Esophagus squamous epithelium (tissue), 4 donors: ENCODE measurements at regions not wholly inside any gene's neighbourhood (a gene's known extent, or its start where the extent isn't known, plus 50 kb on each side); places are given as distances from the start of the nearest gene placed in this dataset.

Experiments
- POLR2A ChIP-seq, 4 donors: fragments of 450-650 bp; IDR thresholded peaks; one replicate each; pipeline ENCODE4 v1.6.1; 2017; ENCODE audit warnings: antibody characterized with exemption in 4 of 4, mild to moderate bottlenecking in 4 of 4, moderate library complexity in 3 of 4
- TF ChIP-seq, protein P1 (sequence below), 6 experiments: fragments of 450-650 bp in 4 of 6; fragments of 200-600 bp in 2 of 6; sonication (generic) in 2 of 6; IDR thresholded peaks; one replicate each; pipeline ENCODE4 v1.5.1; 2016 to 2019; ENCODE audit warnings: antibody characterized with exemption in 6 of 6, mild to moderate bottlenecking in 4 of 6, moderate library complexity in 4 of 6

DNA sequence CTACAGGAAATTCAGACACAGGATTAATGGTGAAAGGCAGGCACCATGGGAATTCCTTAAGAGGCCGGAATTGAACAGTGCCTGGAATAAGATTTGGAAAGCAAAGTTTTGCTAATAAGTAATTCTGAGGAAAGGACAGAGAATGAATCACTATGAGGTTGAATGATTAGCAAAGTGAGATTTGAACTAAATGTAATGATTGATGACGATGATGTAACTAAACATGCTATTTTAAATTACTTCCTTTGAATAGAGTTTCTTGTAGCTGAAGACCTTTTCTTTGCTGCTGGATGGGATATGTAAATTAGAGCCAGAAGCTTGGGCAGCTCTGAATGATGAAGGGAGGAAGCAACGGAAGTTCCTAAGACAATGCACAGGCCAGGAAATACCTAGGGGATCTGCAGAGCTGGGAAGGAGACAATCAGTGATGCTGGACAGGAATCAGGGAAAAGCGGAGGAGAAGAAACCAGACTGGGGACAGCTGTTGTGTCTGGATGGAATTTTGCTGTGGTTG, 482.0 kb downstream of the PSAT1 start:
- TF ChIP-seq, protein P1, sequence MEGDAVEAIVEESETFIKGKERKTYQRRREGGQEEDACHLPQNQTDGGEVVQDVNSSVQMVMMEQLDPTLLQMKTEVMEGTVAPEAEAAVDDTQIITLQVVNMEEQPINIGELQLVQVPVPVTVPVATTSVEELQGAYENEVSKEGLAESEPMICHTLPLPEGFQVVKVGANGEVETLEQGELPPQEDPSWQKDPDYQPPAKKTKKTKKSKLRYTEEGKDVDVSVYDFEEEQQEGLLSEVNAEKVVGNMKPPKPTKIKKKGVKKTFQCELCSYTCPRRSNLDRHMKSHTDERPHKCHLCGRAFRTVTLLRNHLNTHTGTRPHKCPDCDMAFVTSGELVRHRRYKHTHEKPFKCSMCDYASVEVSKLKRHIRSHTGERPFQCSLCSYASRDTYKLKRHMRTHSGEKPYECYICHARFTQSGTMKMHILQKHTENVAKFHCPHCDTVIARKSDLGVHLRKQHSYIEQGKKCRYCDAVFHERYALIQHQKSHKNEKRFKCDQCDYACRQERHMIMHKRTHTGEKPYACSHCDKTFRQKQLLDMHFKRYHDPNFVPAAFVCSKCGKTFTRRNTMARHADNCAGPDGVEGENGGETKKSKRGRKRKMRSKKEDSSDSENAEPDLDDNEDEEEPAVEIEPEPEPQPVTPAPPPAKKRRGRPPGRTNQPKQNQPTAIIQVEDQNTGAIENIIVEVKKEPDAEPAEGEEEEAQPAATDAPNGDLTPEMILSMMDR (IDR thresholded peaks at IDR 0.05), result no peak
- TF ChIP-seq POLR2A (IDR thresholded peaks at IDR 0.05), result no peak
